HL-60 (cell line): ENCODE measurements at regions not wholly inside any gene's neighbourhood (a gene's known extent, or its start where the extent isn't known, plus 50 kb on each side); places are given as distances from the start of the nearest gene placed in this dataset.
"Not testable (repeated sequence)": the region's sequence is repeated elsewhere in the genome, so short reads cannot be mapped to it uniquely, and the experiment has no call there.

ENCODE experiments used
- DNase-seq, 2 experiments: peaks; one replicate each; pipeline ENCODE4 v3.0.0-alpha.2; 2010 to 2020; ENCODE audit warnings: low read depth in 1 of 2, low spot score in 1 of 2
- H3K27ac ChIP-seq: fragments of 250-450 bp; sonication (Bioruptor Pico); replicated peaks from 2 replicates; pipeline ENCODE4 v1.5.1; 2020; ENCODE audit warnings: mild to moderate bottlenecking, moderate library complexity
- H3K27me3 ChIP-seq: fragments of 250-450 bp; sonication (Bioruptor Pico); 2 replicates; pipeline ENCODE4 v1.5.1; 2021; ENCODE audit warnings: mild to moderate bottlenecking, moderate library complexity; ENCODE audit not compliant: insufficient read depth, poor library complexity, severe bottlenecking
- H3K4me3 ChIP-seq: replicated peaks from 2 replicates; pipeline ENCODE4 v1.5.1; 2011; ENCODE audit warnings: mild to moderate bottlenecking, control low read depth, low read length; ENCODE audit not compliant: insufficient read depth
- GABPA ChIP-seq: IDR thresholded peaks from 2 replicates; pipeline ENCODE4 v1.6.1; 2012; ENCODE audit warnings: low read depth
- POLR2AphosphoS5 ChIP-seq: IDR thresholded peaks from 2 replicates; pipeline ENCODE4 v1.6.1; 2012; ENCODE audit warnings: low read depth
- SPI1 ChIP-seq: IDR thresholded peaks from 2 replicates; pipeline ENCODE4 v1.6.1; 2012; ENCODE audit warnings: low read depth, mild to moderate bottlenecking, borderline replicate concordance
- TF ChIP-seq, protein P1 (sequence below): IDR thresholded peaks from one replicate; pipeline ENCODE4 v1.5.1; 2011; ENCODE audit warnings: low read length, control low read depth, inconsistent platforms; ENCODE audit not compliant: insufficient read depth
- TF ChIP-seq, protein P2 (sequence below): IDR thresholded peaks from 2 replicates; pipeline ENCODE4 v1.6.1; 2012; ENCODE audit warnings: low read depth; ENCODE audit not compliant: insufficient replicate concordance

DNA sequence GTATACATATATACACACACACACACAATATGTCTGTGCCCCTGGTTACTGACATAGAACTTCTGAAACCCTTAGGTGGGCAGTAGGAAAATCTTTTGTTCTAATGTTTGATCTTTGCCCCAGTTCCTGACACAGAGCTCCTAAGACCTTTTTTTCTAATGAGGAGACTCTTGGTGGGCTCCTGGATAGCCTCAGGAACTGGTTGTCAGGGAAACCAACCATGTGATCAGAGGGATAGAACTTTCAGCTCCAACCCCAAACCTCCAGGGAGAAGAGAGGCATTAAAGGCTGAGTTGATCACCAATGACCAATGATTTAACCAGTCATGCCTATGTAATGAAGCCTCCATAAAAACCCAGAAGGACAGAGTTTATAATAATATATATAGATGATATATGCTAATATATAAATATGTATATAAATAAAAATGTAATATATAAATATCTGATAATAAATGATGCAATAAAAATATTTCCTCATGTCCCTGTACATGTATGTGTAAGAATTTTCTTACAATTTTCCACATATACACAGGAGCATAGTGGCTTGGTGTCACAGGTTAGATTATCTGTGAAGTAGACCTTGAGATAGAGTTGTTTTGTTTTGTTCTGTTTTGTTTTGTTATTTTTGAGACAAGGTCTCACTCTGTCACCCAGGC is 93.3 kb downstream of the GPX5 start:
- no peak for DNase-seq
- Histone ChIP-seq H3K27me3 (no peaks in the 10 kb centered on the region), H3K4me3 (no peak overlapping the region), H3K27ac (no peak overlapping the region)
- TF ChIP-seq GABPA, result no peak
- TF ChIP-seq, protein P1, sequence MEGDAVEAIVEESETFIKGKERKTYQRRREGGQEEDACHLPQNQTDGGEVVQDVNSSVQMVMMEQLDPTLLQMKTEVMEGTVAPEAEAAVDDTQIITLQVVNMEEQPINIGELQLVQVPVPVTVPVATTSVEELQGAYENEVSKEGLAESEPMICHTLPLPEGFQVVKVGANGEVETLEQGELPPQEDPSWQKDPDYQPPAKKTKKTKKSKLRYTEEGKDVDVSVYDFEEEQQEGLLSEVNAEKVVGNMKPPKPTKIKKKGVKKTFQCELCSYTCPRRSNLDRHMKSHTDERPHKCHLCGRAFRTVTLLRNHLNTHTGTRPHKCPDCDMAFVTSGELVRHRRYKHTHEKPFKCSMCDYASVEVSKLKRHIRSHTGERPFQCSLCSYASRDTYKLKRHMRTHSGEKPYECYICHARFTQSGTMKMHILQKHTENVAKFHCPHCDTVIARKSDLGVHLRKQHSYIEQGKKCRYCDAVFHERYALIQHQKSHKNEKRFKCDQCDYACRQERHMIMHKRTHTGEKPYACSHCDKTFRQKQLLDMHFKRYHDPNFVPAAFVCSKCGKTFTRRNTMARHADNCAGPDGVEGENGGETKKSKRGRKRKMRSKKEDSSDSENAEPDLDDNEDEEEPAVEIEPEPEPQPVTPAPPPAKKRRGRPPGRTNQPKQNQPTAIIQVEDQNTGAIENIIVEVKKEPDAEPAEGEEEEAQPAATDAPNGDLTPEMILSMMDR, result no peak
- TF ChIP-seq POLR2AphosphoS5, result no peak
- TF ChIP-seq, protein P2, sequence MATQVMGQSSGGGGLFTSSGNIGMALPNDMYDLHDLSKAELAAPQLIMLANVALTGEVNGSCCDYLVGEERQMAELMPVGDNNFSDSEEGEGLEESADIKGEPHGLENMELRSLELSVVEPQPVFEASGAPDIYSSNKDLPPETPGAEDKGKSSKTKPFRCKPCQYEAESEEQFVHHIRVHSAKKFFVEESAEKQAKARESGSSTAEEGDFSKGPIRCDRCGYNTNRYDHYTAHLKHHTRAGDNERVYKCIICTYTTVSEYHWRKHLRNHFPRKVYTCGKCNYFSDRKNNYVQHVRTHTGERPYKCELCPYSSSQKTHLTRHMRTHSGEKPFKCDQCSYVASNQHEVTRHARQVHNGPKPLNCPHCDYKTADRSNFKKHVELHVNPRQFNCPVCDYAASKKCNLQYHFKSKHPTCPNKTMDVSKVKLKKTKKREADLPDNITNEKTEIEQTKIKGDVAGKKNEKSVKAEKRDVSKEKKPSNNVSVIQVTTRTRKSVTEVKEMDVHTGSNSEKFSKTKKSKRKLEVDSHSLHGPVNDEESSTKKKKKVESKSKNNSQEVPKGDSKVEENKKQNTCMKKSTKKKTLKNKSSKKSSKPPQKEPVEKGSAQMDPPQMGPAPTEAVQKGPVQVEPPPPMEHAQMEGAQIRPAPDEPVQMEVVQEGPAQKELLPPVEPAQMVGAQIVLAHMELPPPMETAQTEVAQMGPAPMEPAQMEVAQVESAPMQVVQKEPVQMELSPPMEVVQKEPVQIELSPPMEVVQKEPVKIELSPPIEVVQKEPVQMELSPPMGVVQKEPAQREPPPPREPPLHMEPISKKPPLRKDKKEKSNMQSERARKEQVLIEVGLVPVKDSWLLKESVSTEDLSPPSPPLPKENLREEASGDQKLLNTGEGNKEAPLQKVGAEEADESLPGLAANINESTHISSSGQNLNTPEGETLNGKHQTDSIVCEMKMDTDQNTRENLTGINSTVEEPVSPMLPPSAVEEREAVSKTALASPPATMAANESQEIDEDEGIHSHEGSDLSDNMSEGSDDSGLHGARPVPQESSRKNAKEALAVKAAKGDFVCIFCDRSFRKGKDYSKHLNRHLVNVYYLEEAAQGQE, result no peak
- no peak for TF ChIP-seq SPI1

DNA sequence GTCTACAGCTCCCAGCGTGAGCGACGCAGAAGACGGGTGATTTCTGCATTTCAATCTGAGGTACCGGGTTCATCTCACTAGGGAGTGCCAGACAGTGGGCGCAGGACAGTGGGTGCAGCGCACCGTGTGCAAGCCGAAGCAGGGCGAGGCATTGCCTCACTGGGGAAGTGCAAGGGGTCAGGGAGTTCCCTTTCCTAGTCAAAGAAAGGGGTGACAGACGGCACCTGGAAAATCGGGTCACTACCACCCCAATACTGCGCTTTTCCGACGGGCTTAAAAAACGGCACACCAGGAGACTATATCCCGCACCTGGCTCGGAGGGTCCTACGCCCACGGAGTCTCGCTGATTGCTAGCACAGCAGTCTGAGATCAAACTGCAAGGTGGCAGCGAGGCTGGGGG is 95.6 kb downstream of the GPX5 start:
- H3K27ac ChIP-seq, DNase-seq, H3K27me3 ChIP-seq, H3K4me3 ChIP-seq: not testable (repeated sequence)

DNA sequence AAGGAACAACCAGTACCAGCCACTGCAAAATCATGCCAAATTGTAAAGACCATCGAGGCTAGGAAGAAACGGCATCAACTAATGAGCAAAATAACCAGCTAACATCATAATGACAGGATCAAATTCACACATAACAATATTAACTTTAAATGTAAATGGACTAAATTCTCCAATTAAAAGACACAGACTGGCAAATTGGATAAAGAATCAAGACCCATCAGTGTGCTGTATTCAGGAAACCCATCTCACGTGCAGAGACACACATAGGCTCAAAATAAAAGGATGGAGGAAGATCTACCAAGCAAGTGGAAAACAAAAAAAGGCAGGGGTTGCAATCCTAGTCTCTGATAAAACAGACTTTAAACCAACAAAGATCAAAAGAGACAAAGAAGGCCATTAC is 97.6 kb downstream of the GPX5 start:
- not testable (repeated sequence) for DNase-seq, H3K4me3 ChIP-seq, H3K27me3 ChIP-seq, H3K27ac ChIP-seq

DNA sequence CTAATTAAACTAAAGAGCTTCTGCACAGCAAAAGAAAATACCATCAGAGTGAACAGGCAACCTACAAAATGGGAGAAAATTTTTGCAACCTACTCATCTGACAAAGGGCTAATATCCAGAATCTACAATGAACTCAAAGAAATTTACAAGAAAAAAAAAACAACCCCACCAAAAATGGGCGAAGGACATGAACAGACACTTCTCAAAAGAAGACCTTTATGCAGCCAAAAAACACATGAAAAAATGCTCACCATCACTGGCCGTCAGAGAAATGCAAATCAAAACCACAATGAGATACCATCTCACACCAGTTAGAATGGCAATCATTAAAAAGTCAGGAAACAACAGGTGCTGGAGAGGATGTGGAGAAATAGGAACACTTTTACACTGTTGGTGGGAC is 100.7 kb downstream of the GPX5 start:
- not testable (repeated sequence) for H3K27ac ChIP-seq, H3K4me3 ChIP-seq, H3K27me3 ChIP-seq, DNase-seq

DNA sequence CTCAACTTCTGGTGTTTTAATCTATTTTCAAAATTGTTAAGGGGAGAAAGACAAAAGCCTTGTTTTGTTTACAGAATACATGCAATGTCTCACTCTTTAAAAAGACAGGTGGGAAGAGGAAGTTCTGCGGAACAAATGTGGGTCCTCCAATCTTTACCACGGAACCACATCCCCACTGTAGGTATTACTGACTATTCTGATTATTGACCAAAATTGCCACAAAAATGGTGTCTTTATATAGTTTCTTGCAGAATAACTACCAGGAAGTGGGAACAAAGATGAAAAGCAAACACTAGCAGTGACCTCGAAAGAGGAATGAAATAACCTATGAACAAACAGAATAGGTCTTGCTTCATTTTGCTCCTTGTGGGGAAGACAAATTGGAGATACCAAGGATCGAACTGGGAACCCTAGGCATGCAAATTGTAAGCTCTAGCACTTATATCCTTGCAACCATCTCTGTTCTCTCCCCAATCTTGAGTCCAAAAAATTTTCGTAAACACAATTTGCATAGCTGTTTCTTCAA is 106.7 kb downstream of the GPX5 start:
- DNase-seq, result no peak
- Histone ChIP-seq H3K27me3 (peaks cover 23% of the 10 kb centered on the region), H3K27ac (no peak overlapping the region), H3K4me3 (no peak overlapping the region)
- TF ChIP-seq SPI1 (no peak), POLR2AphosphoS5 (no peak), GABPA (no peak)
- TF ChIP-seq, protein P1, result no peak
- TF ChIP-seq, protein P2, result no peak
